ENCODE measurements at regions not wholly inside any gene's neighbourhood (a gene's known extent, or its start where the extent isn't known, plus 50 kb on each side); places are given as distances from the start of the nearest gene placed in this dataset.

DNA sequence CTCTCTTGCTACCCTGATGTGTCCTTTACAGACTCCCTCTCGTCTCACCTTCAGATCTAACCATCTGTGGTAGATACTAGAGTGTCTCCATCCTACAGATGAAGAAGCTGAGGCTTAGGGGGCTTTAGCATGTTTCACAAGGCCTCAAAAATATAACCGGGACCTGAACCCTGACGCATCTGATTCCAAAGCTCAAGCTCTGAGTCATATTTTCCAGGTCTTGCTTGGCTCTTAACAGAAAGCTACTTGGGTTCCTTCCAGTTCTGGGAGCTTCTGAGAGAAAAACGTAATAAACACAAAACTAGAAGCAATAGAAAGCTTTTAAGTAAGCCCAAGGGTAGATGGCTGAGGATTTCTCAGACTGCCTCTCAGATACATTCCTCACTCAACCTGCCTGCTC, 224.3 kb upstream of the EEF2KMT start:
- H3K27me3 Mint-ChIP-seq (ENCODE audit: unreplicated experiment), result peaks cover 2% of the 10 kb centered on the region
- no peak for TF ChIP-seq CTCF (IDR thresholded peaks at IDR 0.05; ENCODE audit: partially characterized antibody, unreplicated experiment)
- no peaks in the 10 kb centered on the region for H3K9me3 Mint-ChIP-seq (ENCODE audit: unreplicated experiment)
- H3K4me3 Mint-ChIP-seq (ENCODE audit: unreplicated experiment), result no peak overlapping the region
- no peaks in the 10 kb centered on the region for H3K4me1 Mint-ChIP-seq (ENCODE audit: low read depth, unreplicated experiment)
- H3K36me3 Mint-ChIP-seq (ENCODE audit: unreplicated experiment), result no peaks in the 10 kb centered on the region
- no peak for DNase-seq
- no peak overlapping the region for H3K27ac Mint-ChIP-seq (ENCODE audit: unreplicated experiment)

DNA sequence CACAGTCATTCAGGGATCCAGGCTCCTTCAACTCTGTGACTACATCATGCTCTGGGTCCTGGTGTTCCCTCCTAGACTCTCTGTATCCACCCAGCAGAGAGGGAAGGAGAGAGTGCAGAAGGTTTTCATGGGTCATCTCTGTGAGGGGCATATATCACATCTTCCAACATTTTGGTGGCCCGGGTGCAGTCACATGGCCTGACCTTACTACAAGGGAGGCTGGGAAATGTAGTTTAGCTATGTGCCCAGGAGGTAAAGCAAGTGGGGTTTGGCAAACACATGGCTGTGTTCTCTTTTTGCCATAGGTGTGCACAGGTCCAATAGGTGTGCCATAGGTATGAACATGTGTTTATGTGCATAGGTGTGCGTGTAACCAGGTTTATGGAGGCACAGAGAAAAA, 222.2 kb upstream of the EEF2KMT start:
- Mint-ChIP-seq H3K9me3 (ENCODE audit: unreplicated experiment) (no peaks in the 10 kb centered on the region), H3K27ac (ENCODE audit: unreplicated experiment) (no peak overlapping the region), H3K36me3 (ENCODE audit: unreplicated experiment) (no peaks in the 10 kb centered on the region), H3K27me3 (ENCODE audit: unreplicated experiment) (peaks cover 2% of the 10 kb centered on the region), H3K4me1 (ENCODE audit: low read depth, unreplicated experiment) (no peaks in the 10 kb centered on the region), H3K4me3 (ENCODE audit: unreplicated experiment) (no peak overlapping the region)
- TF ChIP-seq CTCF (IDR thresholded peaks at IDR 0.05; ENCODE audit: partially characterized antibody, unreplicated experiment), result no peak
- DNase-seq, result no peak

DNA sequence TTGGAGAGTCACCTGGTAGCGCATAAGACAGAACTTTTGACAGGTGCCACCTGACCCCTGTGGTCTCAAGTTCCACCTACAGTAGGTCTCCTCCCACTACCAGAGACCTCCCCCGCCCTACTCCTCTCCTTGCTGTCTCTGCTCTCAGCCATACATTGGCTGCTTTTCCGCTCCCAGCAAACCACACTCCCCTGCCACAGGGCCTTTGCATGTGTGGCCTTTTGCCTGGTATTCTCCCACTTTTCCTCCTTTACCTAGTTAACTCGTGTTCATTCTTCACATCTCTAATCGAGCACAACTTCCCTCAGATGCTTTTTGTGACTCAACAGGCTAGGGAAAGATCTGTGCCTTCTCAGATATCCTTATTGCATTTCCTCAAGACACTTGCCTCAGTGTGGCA, 218.3 kb upstream of the EEF2KMT start:
- Mint-ChIP-seq H3K36me3 (ENCODE audit: unreplicated experiment) (no peaks in the 10 kb centered on the region), H3K27ac (ENCODE audit: unreplicated experiment) (no peak overlapping the region), H3K27me3 (ENCODE audit: unreplicated experiment) (peaks cover under 1% of the 10 kb centered on the region), H3K4me1 (ENCODE audit: low read depth, unreplicated experiment) (no peaks in the 10 kb centered on the region), H3K9me3 (ENCODE audit: unreplicated experiment) (no peaks in the 10 kb centered on the region), H3K4me3 (ENCODE audit: unreplicated experiment) (no peak overlapping the region)
- no peak for DNase-seq
- TF ChIP-seq CTCF (IDR thresholded peaks at IDR 0.05; ENCODE audit: partially characterized antibody, unreplicated experiment), result no peak

DNA sequence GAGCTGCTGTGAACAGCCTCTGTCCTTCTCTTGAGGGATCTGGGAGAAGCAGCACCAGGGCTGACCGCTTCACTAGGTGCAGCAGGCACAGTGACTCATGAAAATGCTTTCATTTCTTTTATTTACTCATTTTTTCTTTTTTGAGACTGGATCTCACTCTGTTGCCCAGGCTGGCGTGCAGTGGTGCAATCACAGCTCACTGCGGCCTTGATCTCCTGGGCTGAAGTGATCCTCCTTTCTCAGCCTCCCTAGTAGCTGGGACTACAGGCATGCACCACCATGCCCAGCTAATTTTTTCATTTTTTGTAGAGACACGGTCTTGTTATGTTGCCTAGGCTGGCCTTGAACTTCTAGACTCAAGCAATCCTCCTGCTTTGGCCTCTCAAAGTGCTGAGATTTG, 216.8 kb upstream of the EEF2KMT start:
- no peaks in the 10 kb centered on the region for H3K4me1 Mint-ChIP-seq (ENCODE audit: low read depth, unreplicated experiment)
- H3K4me3 Mint-ChIP-seq (ENCODE audit: unreplicated experiment), result no peak overlapping the region
- no peaks in the 10 kb centered on the region for H3K36me3 Mint-ChIP-seq (ENCODE audit: unreplicated experiment)
- H3K27ac Mint-ChIP-seq (ENCODE audit: unreplicated experiment), result no peak overlapping the region
- DNase-seq, result no peak
- no peaks in the 10 kb centered on the region for H3K9me3 Mint-ChIP-seq (ENCODE audit: unreplicated experiment)
- no peaks in the 10 kb centered on the region for H3K27me3 Mint-ChIP-seq (ENCODE audit: unreplicated experiment)
- no peak for TF ChIP-seq CTCF (IDR thresholded peaks at IDR 0.05; ENCODE audit: partially characterized antibody, unreplicated experiment)

GRCh38 chr16:5309946-5310611, 212.5 kb upstream of the EEF2KMT start:
- no peak overlapping the region for H3K4me3 Mint-ChIP-seq (ENCODE audit: unreplicated experiment)
- no peaks in the 10 kb centered on the region for H3K27me3 Mint-ChIP-seq (ENCODE audit: unreplicated experiment)
- no peak for TF ChIP-seq CTCF (IDR thresholded peaks at IDR 0.05; ENCODE audit: partially characterized antibody, unreplicated experiment)
- H3K27ac Mint-ChIP-seq (ENCODE audit: unreplicated experiment), result no peak overlapping the region
- no peaks in the 10 kb centered on the region for H3K9me3 Mint-ChIP-seq (ENCODE audit: unreplicated experiment)
- no peak for DNase-seq
- no peaks in the 10 kb centered on the region for H3K4me1 Mint-ChIP-seq (ENCODE audit: low read depth, unreplicated experiment)
- no peaks in the 10 kb centered on the region for H3K36me3 Mint-ChIP-seq (ENCODE audit: unreplicated experiment)

Data from glutamatergic neuron (in vitro differentiated cells).